ENCODE measurements at regions not wholly inside any gene's neighbourhood (a gene's known extent, or its start where the extent isn't known, plus 50 kb on each side); places are given as distances from the start of the nearest gene placed in this dataset.

DNA sequence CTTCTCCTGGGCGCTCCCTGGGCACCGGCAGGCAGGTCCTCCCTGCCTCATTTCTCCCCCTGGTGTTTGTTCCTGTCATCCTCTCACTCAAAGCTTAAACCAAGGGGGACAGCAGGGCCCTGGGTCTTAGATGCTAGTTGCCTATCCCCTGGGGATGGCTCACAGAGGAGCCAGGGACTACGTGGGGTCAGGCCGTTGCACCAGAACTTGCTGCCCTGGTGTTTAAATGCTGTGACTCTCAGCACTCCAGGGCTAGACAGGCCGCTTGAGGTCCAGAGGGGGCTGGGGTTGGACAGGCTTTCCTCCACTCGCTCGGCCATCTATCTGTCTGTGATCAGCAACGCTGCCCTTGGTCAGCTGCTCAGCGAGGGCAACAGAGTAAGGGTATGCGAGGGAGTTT is 340.3 kb downstream of the CXCL12 start:
- TF ChIP-seq, protein P1, sequence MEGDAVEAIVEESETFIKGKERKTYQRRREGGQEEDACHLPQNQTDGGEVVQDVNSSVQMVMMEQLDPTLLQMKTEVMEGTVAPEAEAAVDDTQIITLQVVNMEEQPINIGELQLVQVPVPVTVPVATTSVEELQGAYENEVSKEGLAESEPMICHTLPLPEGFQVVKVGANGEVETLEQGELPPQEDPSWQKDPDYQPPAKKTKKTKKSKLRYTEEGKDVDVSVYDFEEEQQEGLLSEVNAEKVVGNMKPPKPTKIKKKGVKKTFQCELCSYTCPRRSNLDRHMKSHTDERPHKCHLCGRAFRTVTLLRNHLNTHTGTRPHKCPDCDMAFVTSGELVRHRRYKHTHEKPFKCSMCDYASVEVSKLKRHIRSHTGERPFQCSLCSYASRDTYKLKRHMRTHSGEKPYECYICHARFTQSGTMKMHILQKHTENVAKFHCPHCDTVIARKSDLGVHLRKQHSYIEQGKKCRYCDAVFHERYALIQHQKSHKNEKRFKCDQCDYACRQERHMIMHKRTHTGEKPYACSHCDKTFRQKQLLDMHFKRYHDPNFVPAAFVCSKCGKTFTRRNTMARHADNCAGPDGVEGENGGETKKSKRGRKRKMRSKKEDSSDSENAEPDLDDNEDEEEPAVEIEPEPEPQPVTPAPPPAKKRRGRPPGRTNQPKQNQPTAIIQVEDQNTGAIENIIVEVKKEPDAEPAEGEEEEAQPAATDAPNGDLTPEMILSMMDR (conservative IDR thresholded peaks at IDR 0.05 in 1 of 2, IDR thresholded peaks at IDR 0.05 in 1 of 2; ENCODE audit: extremely low read depth in 1 of 2, insufficient read depth in 1 of 2, low read depth in 1 of 2, low read length in 2 of 2), result no peak
- no peak for TF ChIP-seq EZH2 (IDR thresholded peaks at IDR 0.05; ENCODE audit: borderline replicate concordance, low read length)
